ENCODE measurements at regions not wholly inside any gene's neighbourhood (a gene's known extent, or its start where the extent isn't known, plus 50 kb on each side); places are given as distances from the start of the nearest gene placed in this dataset.
"Not testable (repeated sequence)": the region's sequence is repeated elsewhere in the genome, so short reads cannot be mapped to it uniquely, and the experiment has no call there.

GRCh38 chr3:18593231-18593630 is 168.1 kb upstream of the SATB1 start:
- no peak for DNase-seq

GRCh38 chr3:18591120-18591519 is 166.0 kb upstream of the SATB1 start:
- DNase-seq, result no peak

- no peak for DNase-seq
Observed at GRCh38 chr3:18586076-18586475, 160.9 kb upstream of the SATB1 start.

GRCh38 chr3:18585004-18585968 is 160.1 kb upstream of the SATB1 start:
- DNase-seq, result no peak

- no peak for DNase-seq
Observed at GRCh38 chr3:18580268-18580667, 155.1 kb upstream of the SATB1 start.

- DNase-seq, result no peak
Observed at GRCh38 chr3:18579661-18580060, 154.5 kb upstream of the SATB1 start.

- no peak for DNase-seq
Observed at GRCh38 chr3:18575573-18575972, 150.4 kb upstream of the SATB1 start.

GRCh38 chr3:18572809-18573208 is 147.7 kb upstream of the SATB1 start:
- DNase-seq, result no peak

- DNase-seq, result no peak
Observed at GRCh38 chr3:18567293-18567692, 142.2 kb upstream of the SATB1 start.

GRCh38 chr3:18562364-18563154 is 137.4 kb upstream of the SATB1 start:
- no peak for DNase-seq

GRCh38 chr3:18559331-18559842 is 134.2 kb upstream of the SATB1 start:
- DNase-seq, result peak in 1 of 4 experiments; percentile 1

- no peak for DNase-seq
Observed at GRCh38 chr3:18558507-18558906, 133.4 kb upstream of the SATB1 start.

GRCh38 chr3:18557216-18557615 is 132.1 kb upstream of the SATB1 start:
- no peak for DNase-seq

- DNase-seq, result peak in 2 of 4 experiments; percentile 13 to 30
Observed at GRCh38 chr3:18556503-18557135, 131.5 kb upstream of the SATB1 start.

- peak in 1 of 4 experiments; percentile 0 for DNase-seq
Observed at GRCh38 chr3:18556001-18556408, 130.9 kb upstream of the SATB1 start.

- not testable (repeated sequence) for DNase-seq
Observed at GRCh38 chr3:18552579-18553105, 127.5 kb upstream of the SATB1 start.

GRCh38 chr3:18546632-18547031 is 121.5 kb upstream of the SATB1 start:
- DNase-seq, result no peak

GRCh38 chr3:18544146-18544545 is 119.0 kb upstream of the SATB1 start:
- no peak for DNase-seq

GRCh38 chr3:18538463-18539230 is 113.5 kb upstream of the SATB1 start:
- no peak for DNase-seq

- no peak for DNase-seq
Observed at GRCh38 chr3:18533039-18533438, 107.9 kb upstream of the SATB1 start.

- DNase-seq, result no peak
Observed at GRCh38 chr3:18531662-18532061, 106.5 kb upstream of the SATB1 start.

GRCh38 chr3:18529631-18530030 is 104.5 kb upstream of the SATB1 start:
- DNase-seq, result no peak

All from activated CD4-positive, CD25-positive, alpha-beta regulatory T cell (primary cell).